SK-N-SH treated with all-trans-retinoic acid at 6 μM for 48 hours (cell line): ENCODE measurements at regions not wholly inside any gene's neighbourhood (a gene's known extent, or its start where the extent isn't known, plus 50 kb on each side); places are given as distances from the start of the nearest gene placed in this dataset.
"Not testable (repeated sequence)": the region's sequence is repeated elsewhere in the genome, so short reads cannot be mapped to it uniquely, and the experiment has no call there.

Experiments
- ATAC-seq: fragments of 200-7000 bp; cut with Tn5 transposase; 3 replicates; pipeline ENCODE4 v1.9.1; 2020; ENCODE audit warnings: mild to moderate bottlenecking, moderate library complexity
- ARNTL ChIP-seq: fragments of 450-650 bp; formaldehyde crosslinking; IDR thresholded peaks from 2 replicates; pipeline ENCODE4 v1.5.0; 2020; ENCODE audit warnings: low read depth, mild to moderate bottlenecking, moderate library complexity, borderline replicate concordance
- CSRNP3 ChIP-seq: fragments of 250-450 bp; sonication (Bioruptor Pico); IDR thresholded peaks from 2 replicates; pipeline ENCODE4 v1.5.1; 2021; ENCODE audit warnings: mild to moderate bottlenecking, moderate library complexity
- ESRRG ChIP-seq: fragments of 250-450 bp; sonication (Bioruptor Pico); IDR thresholded peaks from 2 replicates; pipeline ENCODE4 v1.6.1; 2021; ENCODE audit warnings: mild to moderate bottlenecking
- GLIS3 ChIP-seq: fragments of 250-450 bp; sonication (Bioruptor Pico); IDR thresholded peaks from 2 replicates; pipeline ENCODE4 v1.5.0; 2020; ENCODE audit warnings: mild to moderate bottlenecking, moderate library complexity
- ISL1 ChIP-seq: fragments of 250-450 bp; sonication (Bioruptor Pico); IDR thresholded peaks from 2 replicates; pipeline ENCODE4 v2.1.2; 2022; ENCODE audit warnings: mild to moderate bottlenecking, moderate library complexity
- OSR1 ChIP-seq: fragments of 250-450 bp; sonication (Bioruptor Pico); IDR thresholded peaks from 2 replicates; pipeline ENCODE4 v1.8.0; 2022; ENCODE audit warnings: moderate library complexity, mild to moderate bottlenecking, inconsistent platforms
- PATZ1 ChIP-seq: fragments of 250-450 bp; sonication (Bioruptor Pico); IDR thresholded peaks from 2 replicates; pipeline ENCODE4 v1.8.0; 2020; ENCODE audit warnings: mild to moderate bottlenecking, moderate library complexity, borderline replicate concordance
- POU6F1 ChIP-seq: fragments of 250-450 bp; sonication (Bioruptor Pico); IDR thresholded peaks from 2 replicates; pipeline ENCODE4 v1.8.0; 2021; ENCODE audit warnings: low read depth, mild to moderate bottlenecking, moderate library complexity, borderline replicate concordance
- RARB ChIP-seq: fragments of 250-450 bp; sonication (Bioruptor Pico); IDR thresholded peaks from 2 replicates; pipeline ENCODE4 v1.8.0; 2021; ENCODE audit warnings: mild to moderate bottlenecking, moderate library complexity
- TCF4 ChIP-seq: fragments of 250-450 bp; sonication (Bioruptor Pico); IDR thresholded peaks from 2 replicates; pipeline ENCODE4 v1.8.0; 2021; ENCODE audit warnings: mild to moderate bottlenecking, moderate library complexity, borderline replicate concordance
- TOX ChIP-seq: fragments of 250-450 bp; sonication (Bioruptor Pico); IDR thresholded peaks from 2 replicates; pipeline ENCODE4 v1.8.0; 2021; ENCODE audit warnings: mild to moderate bottlenecking, moderate library complexity, borderline replicate concordance
- TSHZ2 ChIP-seq: fragments of 250-450 bp; sonication (Bioruptor Pico); IDR thresholded peaks from 2 replicates; pipeline ENCODE4 v1.5.0; 2020; ENCODE audit warnings: mild to moderate bottlenecking, moderate library complexity
- ZC3H10 ChIP-seq: fragments of 250-450 bp; sonication (Bioruptor Pico); IDR thresholded peaks from 2 replicates; pipeline ENCODE4 v1.5.1; 2021; ENCODE audit warnings: mild to moderate bottlenecking, moderate library complexity
- ZFP3 ChIP-seq: fragments of 250-450 bp; sonication (Bioruptor Pico); IDR thresholded peaks from 2 replicates; pipeline ENCODE4 v1.5.0; 2020; ENCODE audit warnings: mild to moderate bottlenecking, moderate library complexity
- ZNF70 ChIP-seq: fragments of 450-650 bp; formaldehyde crosslinking; IDR thresholded peaks from 2 replicates; pipeline ENCODE4 v1.5.0; 2020; ENCODE audit warnings: mild to moderate bottlenecking, moderate library complexity

- ATAC-seq, result no peak
- TF ChIP-seq POU6F1 (CRISPR knock-in tag) (no peak), ZFP3 (no peak), TOX (CRISPR knock-in tag) (no peak), TSHZ2 (CRISPR knock-in tag) (no peak), ISL1 (CRISPR knock-in tag) (no peak), RARB (CRISPR knock-in tag) (no peak), CSRNP3 (CRISPR knock-in tag) (no peak)
Observed at GRCh38 chr4:179698321-179698720, 2256.1 kb upstream of the AGA start.

- no peak for ATAC-seq
- TF ChIP-seq POU6F1 (CRISPR knock-in tag), result no peak
- TF ChIP-seq ESRRG, result no peak
- TF ChIP-seq ISL1 (CRISPR knock-in tag), result no peak
- TF ChIP-seq ZC3H10, result no peak
- no peak for TF ChIP-seq CSRNP3 (CRISPR knock-in tag)
- TF ChIP-seq GLIS3 (CRISPR knock-in tag), result no peak
Observed at GRCh38 chr4:179709961-179710624, 2267.9 kb upstream of the AGA start.

GRCh38 chr4:179719766-179720450 lies 2277.7 kb upstream of the AGA start:
- TF ChIP-seq ARNTL (CRISPR knock-in tag), result no peak
- no peak for TF ChIP-seq GLIS3 (CRISPR knock-in tag)
- TF ChIP-seq TCF4 (CRISPR knock-in tag), result no peak
- TF ChIP-seq ZFP3, result no peak
- TF ChIP-seq PATZ1, result no peak
- no peak for TF ChIP-seq OSR1
- no peak for TF ChIP-seq ZNF70 (CRISPR knock-in tag)
- no peak for TF ChIP-seq ESRRG
- ATAC-seq, result no peak

GRCh38 chr4:179726491-179726890 lies 2284.3 kb upstream of the AGA start:
- ATAC-seq, result not testable (repeated sequence)
